HCT116 (cell line): ENCODE measurements at regions not wholly inside any gene's neighbourhood (a gene's known extent, or its start where the extent isn't known, plus 50 kb on each side); places are given as distances from the start of the nearest gene placed in this dataset.

Experiments used
- ATAC-seq: fragments of 200-7000 bp; cut with Tn5 transposase; 2 replicates; pipeline ENCODE4 v1.9.1; 2020; ENCODE audit warnings: mild to moderate bottlenecking, moderate library complexity
- BruUV-seq: library from RNA; stranded (reverse); fragments of 400-500 nt; replicated peaks from 2 replicates; lab custom pipeline; 2021; lab: Mats Ljungman, UMichigan
- CTCF ChIA-PET: fragments of 300-600 bp; sonication (Branson Sonifier 250); formaldehyde crosslinking; loops from one replicate; lab custom pipeline; 2021; ENCODE audit warnings: antibody characterized with exemption; lab: Charles Lee
- POLR2A ChIA-PET: fragments of 300-600, 350-600 bp; sonication (Branson Sonifier 250); formaldehyde crosslinking; loops from one replicate; lab custom pipeline; 2021; ENCODE audit warnings: antibody characterized with exemption; lab: Charles Lee
- RAD21 ChIA-PET, 2 experiments: fragments of 300-600 bp; sonication (Branson Sonifier 250); formaldehyde crosslinking; loops; one replicate each; lab custom pipeline; 2023; ENCODE audit warnings: low total read pairs in 2 of 2; ENCODE audit not compliant: uncharacterized antibody in 2 of 2, unreplicated experiment in 2 of 2, low non-redundant PET in 1 of 2; lab: Charles Lee
- DNase-seq: peaks from one replicate; pipeline ENCODE4 v3.0.0-alpha.2; 2010; ENCODE audit warnings: low read depth, low spot score
- H2AFZ ChIP-seq: fragments of 200-600 bp; shearing (Covaris generic), sonication (generic); 2 replicates; pipeline ENCODE4 v1.6.1; 2017; ENCODE audit warnings: low read depth, mixed run types, mixed read lengths, antibody characterized with exemption, low read length; ENCODE audit not compliant: poor library complexity, severe bottlenecking
- H3K27ac ChIP-seq: 2 replicates; pipeline ENCODE4 v1.5.1; 2012; ENCODE audit warnings: low read depth, low read length
- H3K27me3 ChIP-seq: fragments of 200-600 bp; sonication (generic); 2 replicates; pipeline ENCODE4 v1.6.1; 2016; ENCODE audit warnings: mixed run types, low read length, mixed read lengths; ENCODE audit not compliant: insufficient read depth
- H3K36me3 ChIP-seq, 2 experiments: fragments of 200-500 bp in 1 of 2; fragments of 200-600 bp in 1 of 2; sonication (Bioruptor generic) in 1 of 2; sonication (generic) in 1 of 2; 2 replicates each; pipeline versions ENCODE4 v1.5.1 to v1.6.1; 2014 to 2016; ENCODE audit warnings: low read length in 2 of 2, inconsistent platforms in 1 of 2, mixed read lengths in 1 of 2, mixed run types in 1 of 2; ENCODE audit not compliant: insufficient read depth in 2 of 2, control insufficient read depth in 1 of 2
- H3K4me1 ChIP-seq, 2 experiments: fragments of 200-600 bp in 1 of 2; sonication (generic) in 1 of 2; 2 replicates each; pipeline versions ENCODE4 v1.5.1 to v1.6.1; 2012 to 2017; ENCODE audit warnings: low read length in 2 of 2, inconsistent platforms in 1 of 2, mild to moderate bottlenecking in 1 of 2, mixed read lengths in 1 of 2, mixed run types in 1 of 2, moderate library complexity in 1 of 2; ENCODE audit not compliant: insufficient read depth in 2 of 2, control insufficient read depth in 1 of 2
- H3K4me2 ChIP-seq: fragments of 200-600 bp; sonication (generic); 2 replicates; pipeline ENCODE4 v1.6.1; 2017; ENCODE audit warnings: mixed run types, low read length, mixed read lengths
- H3K4me3 ChIP-seq, 2 experiments: fragments of 200-600 bp in 1 of 2; sonication (generic) in 1 of 2; replicated peaks in 1 of 2; 2 replicates each; pipeline ENCODE4 v1.5.1; 2011 to 2016; ENCODE audit warnings: low read length in 2 of 2, control low read depth in 1 of 2, low read depth in 1 of 2, mild to moderate bottlenecking in 1 of 2, mixed read lengths in 1 of 2, mixed run types in 1 of 2
- H3K79me2 ChIP-seq: fragments of 200-600 bp; sonication (generic); 2 replicates; pipeline ENCODE4 v1.6.1; 2017; ENCODE audit warnings: mild to moderate bottlenecking, mixed run types, low read length, moderate library complexity, mixed read lengths; ENCODE audit not compliant: insufficient read depth
- H3K9ac ChIP-seq: fragments of 200-600 bp; sonication (generic); 2 replicates; pipeline ENCODE4 v1.6.1; 2016; ENCODE audit warnings: low read length, mixed read lengths
- H3K9me2 ChIP-seq: fragments of 200-600 bp; sonication (generic), shearing (Covaris generic); 2 replicates; pipeline ENCODE4 v1.6.1; 2017; ENCODE audit warnings: mixed run types, mild to moderate bottlenecking, moderate library complexity; ENCODE audit not compliant: insufficient read depth
- H3K9me3 ChIP-seq, 2 experiments: fragments of 200-500 bp in 1 of 2; fragments of 200-600 bp in 1 of 2; sonication (Bioruptor generic) in 1 of 2; sonication (generic) in 1 of 2; 2 replicates each; pipeline ENCODE4 v1.6.1; 2014 to 2017; ENCODE audit warnings: low read length in 2 of 2, mixed read lengths in 2 of 2, inconsistent platforms in 1 of 2, low read depth in 1 of 2, mild to moderate bottlenecking in 1 of 2, mixed run types in 1 of 2, moderate library complexity in 1 of 2; ENCODE audit not compliant: control insufficient read depth in 1 of 2, insufficient read depth in 1 of 2
- H4K20me1 ChIP-seq: fragments of 200-600 bp; sonication (generic), shearing (Covaris generic); 2 replicates; pipeline ENCODE4 v1.6.1; 2017; ENCODE audit warnings: mixed run types, mild to moderate bottlenecking, moderate library complexity; ENCODE audit not compliant: insufficient read depth
- CBX3 ChIP-seq: IDR thresholded peaks from 2 replicates; pipeline ENCODE4 v1.6.1; 2012; ENCODE audit warnings: low read depth
- CEBPB ChIP-seq: IDR thresholded peaks from 2 replicates; pipeline ENCODE4 v1.6.1; 2012; ENCODE audit warnings: low read depth
- CTCF ChIP-seq, 3 experiments: fragments of 200-600 bp in 1 of 3; sonication (generic) in 1 of 3; IDR thresholded peaks in 2 of 3; conservative IDR thresholded peaks in 1 of 3; 2 replicates each; pipeline ENCODE4 v1.5.1; 2012 to 2017; ENCODE audit warnings: low read depth in 2 of 3, low read length in 2 of 3, antibody characterized with exemption in 1 of 3, borderline replicate concordance in 1 of 3, control low read depth in 1 of 3, mild to moderate bottlenecking in 1 of 3, mixed read lengths in 1 of 3, mixed run types in 1 of 3, moderate library complexity in 1 of 3; ENCODE audit not compliant: insufficient read depth in 1 of 3
- EGR1 ChIP-seq: IDR thresholded peaks from 2 replicates; pipeline ENCODE4 v1.6.1; 2012; ENCODE audit warnings: low read depth
- ELF1 ChIP-seq: IDR thresholded peaks from 2 replicates; pipeline ENCODE4 v1.6.1; 2012; ENCODE audit warnings: low read depth, borderline replicate concordance
- EZH2 ChIP-seq: fragments of 200-600 bp; sonication (generic); IDR thresholded peaks from 2 replicates; pipeline ENCODE4 v1.6.1; 2017; ENCODE audit warnings: antibody characterized with exemption, mixed run types
- EZH2phosphoT487 ChIP-seq: fragments of 200-600 bp; IDR thresholded peaks from 2 replicates; pipeline ENCODE4 v1.6.1; 2018; ENCODE audit warnings: antibody characterized with exemption, borderline replicate concordance
- FOSL1 ChIP-seq: IDR thresholded peaks from 2 replicates; pipeline ENCODE4 v1.6.1; 2012; ENCODE audit warnings: low read depth
- JUND ChIP-seq: IDR thresholded peaks from 2 replicates; pipeline ENCODE4 v1.6.1; 2012
- MAX ChIP-seq: IDR thresholded peaks from 2 replicates; pipeline ENCODE4 v1.6.1; 2012
- POLR2A ChIP-seq: IDR thresholded peaks from 2 replicates; pipeline ENCODE4 v1.7.0; 2011; ENCODE audit warnings: borderline replicate concordance; ENCODE audit not compliant: insufficient read depth, insufficient read length; ENCODE audit errors: extremely low read depth
- POLR2AphosphoS5 ChIP-seq: IDR thresholded peaks from 2 replicates; pipeline ENCODE4 v1.6.1; 2011; ENCODE audit warnings: mild to moderate bottlenecking, low read depth, low read length, moderate library complexity
- RAD21 ChIP-seq: IDR thresholded peaks from 2 replicates; pipeline ENCODE4 v1.6.1; 2012; ENCODE audit warnings: low read depth, mild to moderate bottlenecking
- SP1 ChIP-seq: IDR thresholded peaks from 2 replicates; pipeline ENCODE4 v1.6.1; 2012; ENCODE audit warnings: low read depth
- SRF ChIP-seq: IDR thresholded peaks from 2 replicates; pipeline ENCODE4 v1.6.1; 2012; ENCODE audit warnings: low read depth
- TCF7L2 ChIP-seq: IDR thresholded peaks from 2 replicates; pipeline ENCODE4 v1.7.0; 2011; ENCODE audit warnings: borderline replicate concordance, inconsistent platforms; ENCODE audit not compliant: insufficient read depth, insufficient read length; ENCODE audit errors: extremely low read depth
- YY1 ChIP-seq: IDR thresholded peaks from 2 replicates; pipeline ENCODE4 v1.6.1; 2011; ENCODE audit warnings: low read length, low read depth, moderate library complexity, mild to moderate bottlenecking; ENCODE audit not compliant: insufficient replicate concordance; ENCODE audit errors: extremely low read depth
- ZBTB33 ChIP-seq: IDR thresholded peaks from 2 replicates; pipeline ENCODE4 v1.6.1; 2011; ENCODE audit warnings: mild to moderate bottlenecking, low read length, moderate library complexity; ENCODE audit not compliant: insufficient replicate concordance; ENCODE audit errors: extremely low read depth
- ZNF274 ChIP-seq: fragments of 200-500 bp; sonication (Bioruptor generic); IDR thresholded peaks from 2 replicates; pipeline ENCODE4 v1.6.1; 2014; ENCODE audit warnings: mild to moderate bottlenecking, low read depth, low read length, inconsistent platforms
- intact Hi-C: fragments of 100-400 bp; cut with micrococcal nuclease; formaldehyde crosslinking; loops from 2 replicates; pipeline ENCODE4 v1.10.0; 2022
- TF ChIP-seq, protein P1 (sequence below): IDR thresholded peaks from 2 replicates; pipeline ENCODE4 v1.6.1; 2012; ENCODE audit warnings: low read depth

DNA sequence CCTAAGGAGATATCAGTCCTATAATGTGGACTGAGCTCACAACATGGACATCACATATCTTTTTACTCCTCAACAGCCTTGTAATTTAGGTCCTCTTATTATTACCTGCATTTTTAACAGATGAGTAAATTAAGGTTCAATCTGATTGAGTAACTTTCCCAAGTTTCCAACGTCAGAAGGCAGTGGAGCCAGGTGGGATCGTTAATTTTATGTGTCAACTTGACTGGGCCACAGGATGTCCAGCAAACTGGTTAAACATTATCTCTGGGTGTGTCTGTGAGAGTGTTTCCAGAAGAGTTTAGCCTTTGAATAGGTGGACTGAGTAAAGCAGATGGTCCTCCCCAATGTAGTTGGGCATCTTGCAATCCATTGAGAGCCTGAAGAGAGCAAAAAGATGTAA is 59.0 kb upstream of the SLIT2 start:
- H3K4me3 ChIP-seq = no peak overlapping the region
- H3K27ac ChIP-seq = no peak overlapping the region
- H3K9me2 ChIP-seq = no peaks in the 10 kb centered on the region
- no TSS peak for BruUV-seq
- DNase-seq (no peak), ATAC-seq (no peak)
- no peaks in the 10 kb centered on the region for H3K27me3 ChIP-seq
- H2AFZ ChIP-seq = no peak overlapping the region
- no peak overlapping the region for H3K9ac ChIP-seq
- no peak for TF ChIP-seq CEBPB
- TF ChIP-seq SRF = no peak
- TF ChIP-seq MAX = no peak
- no peak for TF ChIP-seq TCF7L2
- no peak for TF ChIP-seq CTCF (IDR thresholded peaks at IDR 0.05 in 2 of 3, conservative IDR thresholded peaks at IDR 0.05 in 1 of 3; ENCODE audit: borderline replicate concordance in 1 of 3, insufficient read depth in 1 of 3, low read depth in 2 of 3, low read length in 2 of 3)
- no peak for TF ChIP-seq EGR1
- TF ChIP-seq ZNF274 = no peak
- TF ChIP-seq ELF1 = no peak
- TF ChIP-seq YY1 = no peak
- no peak for TF ChIP-seq POLR2A
- TF ChIP-seq POLR2AphosphoS5 = no peak
- no peak for TF ChIP-seq ZBTB33
- TF ChIP-seq FOSL1 = no peak
- no peak for TF ChIP-seq JUND
- TF ChIP-seq SP1 = no peak
- TF ChIP-seq CBX3 = no peak
- TF ChIP-seq RAD21 = no peak
- TF ChIP-seq, protein P1, sequence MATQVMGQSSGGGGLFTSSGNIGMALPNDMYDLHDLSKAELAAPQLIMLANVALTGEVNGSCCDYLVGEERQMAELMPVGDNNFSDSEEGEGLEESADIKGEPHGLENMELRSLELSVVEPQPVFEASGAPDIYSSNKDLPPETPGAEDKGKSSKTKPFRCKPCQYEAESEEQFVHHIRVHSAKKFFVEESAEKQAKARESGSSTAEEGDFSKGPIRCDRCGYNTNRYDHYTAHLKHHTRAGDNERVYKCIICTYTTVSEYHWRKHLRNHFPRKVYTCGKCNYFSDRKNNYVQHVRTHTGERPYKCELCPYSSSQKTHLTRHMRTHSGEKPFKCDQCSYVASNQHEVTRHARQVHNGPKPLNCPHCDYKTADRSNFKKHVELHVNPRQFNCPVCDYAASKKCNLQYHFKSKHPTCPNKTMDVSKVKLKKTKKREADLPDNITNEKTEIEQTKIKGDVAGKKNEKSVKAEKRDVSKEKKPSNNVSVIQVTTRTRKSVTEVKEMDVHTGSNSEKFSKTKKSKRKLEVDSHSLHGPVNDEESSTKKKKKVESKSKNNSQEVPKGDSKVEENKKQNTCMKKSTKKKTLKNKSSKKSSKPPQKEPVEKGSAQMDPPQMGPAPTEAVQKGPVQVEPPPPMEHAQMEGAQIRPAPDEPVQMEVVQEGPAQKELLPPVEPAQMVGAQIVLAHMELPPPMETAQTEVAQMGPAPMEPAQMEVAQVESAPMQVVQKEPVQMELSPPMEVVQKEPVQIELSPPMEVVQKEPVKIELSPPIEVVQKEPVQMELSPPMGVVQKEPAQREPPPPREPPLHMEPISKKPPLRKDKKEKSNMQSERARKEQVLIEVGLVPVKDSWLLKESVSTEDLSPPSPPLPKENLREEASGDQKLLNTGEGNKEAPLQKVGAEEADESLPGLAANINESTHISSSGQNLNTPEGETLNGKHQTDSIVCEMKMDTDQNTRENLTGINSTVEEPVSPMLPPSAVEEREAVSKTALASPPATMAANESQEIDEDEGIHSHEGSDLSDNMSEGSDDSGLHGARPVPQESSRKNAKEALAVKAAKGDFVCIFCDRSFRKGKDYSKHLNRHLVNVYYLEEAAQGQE = no peak
- no peak for TF ChIP-seq EZH2phosphoT487
- no peak for TF ChIP-seq EZH2
- TF ChIP-seq, all 23 proteins: peak for 0
- ChIA-PET CTCF (no interaction called here), RAD21 (no interaction called here), POLR2A (no interaction called here)
- intact Hi-C loops = no loop called here
- Histone ChIP-seq H3K4me2 (no peak overlapping the region), H4K20me1 (no peaks in the 10 kb centered on the region), H3K4me1 (no peaks in the 10 kb centered on the region), H3K36me3 (no peaks in the 10 kb centered on the region), H3K9me3 (no peaks in the 10 kb centered on the region), H3K79me2 (no peaks in the 10 kb centered on the region)
